ENCODE measurements at regions not wholly inside any gene's neighbourhood (a gene's known extent, or its start where the extent isn't known, plus 50 kb on each side); places are given as distances from the start of the nearest gene placed in this dataset.

- H3K4me1 ChIP-seq, result peaks cover 0 to 12% (median 2%) of the 10 kb centered on the region in 4 donors
- no peak overlapping the region for H3K4me3 ChIP-seq
- DNase-seq, result no peak
- H3K27ac ChIP-seq, result no peak overlapping the region
- no peaks in the 10 kb centered on the region for H3K36me3 ChIP-seq
- H3K9me3 ChIP-seq, result no peaks in the 10 kb centered on the region
- TF ChIP-seq CTCF (IDR thresholded peaks at IDR 0.05), result no peak
- no peaks in the 10 kb centered on the region for H3K27me3 ChIP-seq
- intact Hi-C loops (cut with DNase I; ENCODE audit: low total_unique reads), result no loop called here
Observed at GRCh38 chr20:11626551-11626950, 291.1 kb upstream of the BTBD3 start.

GRCh38 chr20:11642866-11643265 lies 274.8 kb upstream of the BTBD3 start:
- H3K36me3 ChIP-seq, result no peaks in the 10 kb centered on the region
- intact Hi-C loops (cut with DNase I; ENCODE audit: low total_unique reads), result no loop called here

GRCh38 chr20:11646359-11646758 lies 271.3 kb upstream of the BTBD3 start:
- intact Hi-C loops (cut with DNase I; ENCODE audit: low total_unique reads), result no loop called here
- no peak overlapping the region for H3K4me3 ChIP-seq

More at GRCh38 chr20:11642866-11643265, 274.8 kb upstream of the BTBD3 start:
- DNase-seq, result no peak
- no peak for TF ChIP-seq CTCF (IDR thresholded peaks at IDR 0.05)
- peaks cover 0 to 2% (median 0%) of the 10 kb centered on the region in 3 donors for H3K9me3 ChIP-seq
- H3K27ac ChIP-seq, result no peak overlapping the region
- peaks cover 0 to 5% of the 10 kb centered on the region in 2 donors for H3K27me3 ChIP-seq
- no peaks in the 10 kb centered on the region for H3K4me1 ChIP-seq
- no peak overlapping the region for H3K4me3 ChIP-seq

GRCh38 chr20:11650566-11650965 lies 267.1 kb upstream of the BTBD3 start:
- Histone ChIP-seq H3K9me3 (peaks cover 0 to 2% (median 0%) of the 10 kb centered on the region in 3 donors), H3K27me3 (peaks cover 0 to 5% of the 10 kb centered on the region in 2 donors), H3K27ac (no peak overlapping the region), H3K36me3 (no peaks in the 10 kb centered on the region), H3K4me1 (no peaks in the 10 kb centered on the region), H3K4me3 (no peak overlapping the region)
- DNase-seq, result no peak
- no peak for TF ChIP-seq CTCF (IDR thresholded peaks at IDR 0.05)
- intact Hi-C loops (cut with DNase I; ENCODE audit: low total_unique reads), result no loop called here

More at GRCh38 chr20:11646359-11646758, 271.3 kb upstream of the BTBD3 start:
- H3K9me3 ChIP-seq, result peaks cover 0 to 2% (median 0%) of the 10 kb centered on the region in 3 donors
- no peak for DNase-seq
- no peaks in the 10 kb centered on the region for H3K4me1 ChIP-seq
- no peaks in the 10 kb centered on the region for H3K36me3 ChIP-seq
- H3K27me3 ChIP-seq, result peaks cover 0 to 5% of the 10 kb centered on the region in 2 donors
- no peak for TF ChIP-seq CTCF (IDR thresholded peaks at IDR 0.05)
- no peak overlapping the region for H3K27ac ChIP-seq

- no peak for TF ChIP-seq CTCF (IDR thresholded peaks at IDR 0.05)
- intact Hi-C loops (cut with DNase I; ENCODE audit: low total_unique reads), result no loop called here
- Histone ChIP-seq H3K27me3 (peaks cover 0 to 5% of the 10 kb centered on the region in 2 donors), H3K27ac (no peak overlapping the region), H3K9me3 (peaks cover 0 to 2% (median 0%) of the 10 kb centered on the region in 3 donors), H3K4me3 (no peak overlapping the region), H3K36me3 (no peaks in the 10 kb centered on the region), H3K4me1 (no peaks in the 10 kb centered on the region)
- DNase-seq, result no peak
Observed at GRCh38 chr20:11651138-11651537, 266.6 kb upstream of the BTBD3 start.

GRCh38 chr20:11651647-11652046 lies 266.0 kb upstream of the BTBD3 start:
- peaks cover 0 to 2% of the 10 kb centered on the region in 2 donors for H3K27me3 ChIP-seq
- no peak overlapping the region for H3K4me3 ChIP-seq
- no peak for TF ChIP-seq CTCF (IDR thresholded peaks at IDR 0.05)
- H3K27ac ChIP-seq, result no peak overlapping the region
- H3K4me1 ChIP-seq, result no peaks in the 10 kb centered on the region
- peaks cover 0 to 2% (median 0%) of the 10 kb centered on the region in 3 donors for H3K9me3 ChIP-seq
- no peaks in the 10 kb centered on the region for H3K36me3 ChIP-seq
- DNase-seq, result no peak
- intact Hi-C loops (cut with DNase I; ENCODE audit: low total_unique reads), result no loop called here

All from tibial artery (tissue), 4 donors.